HEK293 (cell line): ENCODE measurements at regions not wholly inside any gene's neighbourhood (a gene's known extent, or its start where the extent isn't known, plus 50 kb on each side); places are given as distances from the start of the nearest gene placed in this dataset.

Source experiments
- CTCF ChIP-seq: fragments of 450-650 bp; formaldehyde crosslinking; IDR thresholded peaks from 2 replicates; pipeline ENCODE4 v1.5.1; 2016; ENCODE audit warnings: missing biosample characterization, missing genetic modification characterization
- ZBTB7A ChIP-seq: fragments of 450-650 bp; formaldehyde crosslinking; IDR thresholded peaks from 2 replicates; pipeline ENCODE4 v1.5.1; 2016; ENCODE audit warnings: low read depth, missing biosample characterization, missing genetic modification characterization
- ZNF549 ChIP-seq: fragments of 450-650 bp; IDR thresholded peaks from 2 replicates; pipeline ENCODE4 v1.5.1; 2018; ENCODE audit warnings: missing biosample characterization, missing genetic modification characterization, mild to moderate bottlenecking, inconsistent platforms, moderate library complexity
- ZNF600 ChIP-seq: fragments of 450-650 bp; formaldehyde crosslinking; IDR thresholded peaks from 2 replicates; pipeline ENCODE4 v1.5.1; 2016; ENCODE audit warnings: missing biosample characterization, missing genetic modification characterization

GRCh38 chr1:90356991-90357390, 360.1 kb downstream of the BARHL2 start:
- TF ChIP-seq CTCF: no peak
- TF ChIP-seq ZBTB7A (tag by site-specific recombination): no peak
- TF ChIP-seq ZNF600: no peak
- no peak for TF ChIP-seq ZNF549 (tag by site-specific recombination)
